SK-N-SH treated with all-trans-retinoic acid at 6 μM for 48 hours (cell line): ENCODE measurements at regions not wholly inside any gene's neighbourhood (a gene's known extent, or its start where the extent isn't known, plus 50 kb on each side); places are given as distances from the start of the nearest gene placed in this dataset.

Source experiments
- ATAC-seq: fragments of 200-7000 bp; cut with Tn5 transposase; 3 replicates; pipeline ENCODE4 v1.9.1; 2020; ENCODE audit warnings: mild to moderate bottlenecking, moderate library complexity
- ARNTL ChIP-seq: fragments of 450-650 bp; formaldehyde crosslinking; IDR thresholded peaks from 2 replicates; pipeline ENCODE4 v1.5.0; 2020; ENCODE audit warnings: low read depth, mild to moderate bottlenecking, moderate library complexity, borderline replicate concordance
- BACH2 ChIP-seq: fragments of 250-450 bp; sonication (Bioruptor Pico); IDR thresholded peaks from 2 replicates; pipeline ENCODE4 v1.9.0; 2021; ENCODE audit warnings: mild to moderate bottlenecking, borderline replicate concordance
- CSDC2 ChIP-seq: fragments of 250-450 bp; sonication (Bioruptor Pico); IDR thresholded peaks from 2 replicates; pipeline ENCODE4 v1.5.0; 2020; ENCODE audit warnings: mild to moderate bottlenecking, moderate library complexity
- ESRRG ChIP-seq: fragments of 250-450 bp; sonication (Bioruptor Pico); IDR thresholded peaks from 2 replicates; pipeline ENCODE4 v1.6.1; 2021; ENCODE audit warnings: mild to moderate bottlenecking
- GLIS3 ChIP-seq: fragments of 250-450 bp; sonication (Bioruptor Pico); IDR thresholded peaks from 2 replicates; pipeline ENCODE4 v1.5.0; 2020; ENCODE audit warnings: mild to moderate bottlenecking, moderate library complexity
- ISL1 ChIP-seq: fragments of 250-450 bp; sonication (Bioruptor Pico); IDR thresholded peaks from 2 replicates; pipeline ENCODE4 v2.1.2; 2022; ENCODE audit warnings: mild to moderate bottlenecking, moderate library complexity
- PPARA ChIP-seq: fragments of 250-450 bp; sonication (Bioruptor Pico); IDR thresholded peaks from 2 replicates; pipeline ENCODE4 v1.5.0; 2020; ENCODE audit warnings: mild to moderate bottlenecking, borderline replicate concordance
- RARB ChIP-seq: fragments of 250-450 bp; sonication (Bioruptor Pico); IDR thresholded peaks from 2 replicates; pipeline ENCODE4 v1.8.0; 2021; ENCODE audit warnings: mild to moderate bottlenecking, moderate library complexity
- SNAI2 ChIP-seq: fragments of 250-450 bp; sonication (Bioruptor Pico); IDR thresholded peaks from 2 replicates; pipeline ENCODE4 v1.5.0; 2020; ENCODE audit warnings: mild to moderate bottlenecking, moderate library complexity
- TCF4 ChIP-seq: fragments of 250-450 bp; sonication (Bioruptor Pico); IDR thresholded peaks from 2 replicates; pipeline ENCODE4 v1.8.0; 2021; ENCODE audit warnings: mild to moderate bottlenecking, moderate library complexity, borderline replicate concordance
- TOX ChIP-seq: fragments of 250-450 bp; sonication (Bioruptor Pico); IDR thresholded peaks from 2 replicates; pipeline ENCODE4 v1.8.0; 2021; ENCODE audit warnings: mild to moderate bottlenecking, moderate library complexity, borderline replicate concordance
- ZC3H10 ChIP-seq: fragments of 250-450 bp; sonication (Bioruptor Pico); IDR thresholded peaks from 2 replicates; pipeline ENCODE4 v1.5.1; 2021; ENCODE audit warnings: mild to moderate bottlenecking, moderate library complexity
- ZFP3 ChIP-seq: fragments of 250-450 bp; sonication (Bioruptor Pico); IDR thresholded peaks from 2 replicates; pipeline ENCODE4 v1.5.0; 2020; ENCODE audit warnings: mild to moderate bottlenecking, moderate library complexity
- ZNF565 ChIP-seq: fragments of 450-650 bp; formaldehyde crosslinking; conservative IDR thresholded peaks from 2 replicates; pipeline ENCODE4 v1.5.0; 2020; ENCODE audit warnings: low read depth, mild to moderate bottlenecking, moderate library complexity
- ZNF70 ChIP-seq: fragments of 450-650 bp; formaldehyde crosslinking; IDR thresholded peaks from 2 replicates; pipeline ENCODE4 v1.5.0; 2020; ENCODE audit warnings: mild to moderate bottlenecking, moderate library complexity
- ZNF8 ChIP-seq: fragments of 450-650 bp; formaldehyde crosslinking; IDR thresholded peaks from 2 replicates; pipeline ENCODE4 v1.5.0; 2020; ENCODE audit warnings: mild to moderate bottlenecking, moderate library complexity
- TF ChIP-seq, protein P1 (sequence below): fragments of 250-450 bp; sonication (Bioruptor Pico); IDR thresholded peaks from 2 replicates; pipeline ENCODE4 v1.8.0; 2020; ENCODE audit warnings: mild to moderate bottlenecking, moderate library complexity, borderline replicate concordance
- TF ChIP-seq, protein P2 (sequence below): fragments of 250-450 bp; sonication (Bioruptor Pico); IDR thresholded peaks from 2 replicates; pipeline ENCODE4 v1.8.0; 2021; ENCODE audit warnings: low read depth, mild to moderate bottlenecking, moderate library complexity, borderline replicate concordance
- TF ChIP-seq, protein P3 (sequence below): fragments of 250-450 bp; sonication (Bioruptor Pico); IDR thresholded peaks from 2 replicates; pipeline ENCODE4 v1.5.1; 2021; ENCODE audit warnings: mild to moderate bottlenecking, moderate library complexity
- TF ChIP-seq, protein P4 (sequence below): fragments of 250-450 bp; sonication (Bioruptor Pico); IDR thresholded peaks from 2 replicates; pipeline ENCODE4 v1.5.0; 2020; ENCODE audit warnings: mild to moderate bottlenecking, moderate library complexity
- TF ChIP-seq, protein P5 (sequence below): fragments of 250-450 bp; sonication (Bioruptor Pico); IDR thresholded peaks from 2 replicates; pipeline ENCODE4 v1.5.1; 2020; ENCODE audit warnings: low read depth, mild to moderate bottlenecking, moderate library complexity

DNA sequence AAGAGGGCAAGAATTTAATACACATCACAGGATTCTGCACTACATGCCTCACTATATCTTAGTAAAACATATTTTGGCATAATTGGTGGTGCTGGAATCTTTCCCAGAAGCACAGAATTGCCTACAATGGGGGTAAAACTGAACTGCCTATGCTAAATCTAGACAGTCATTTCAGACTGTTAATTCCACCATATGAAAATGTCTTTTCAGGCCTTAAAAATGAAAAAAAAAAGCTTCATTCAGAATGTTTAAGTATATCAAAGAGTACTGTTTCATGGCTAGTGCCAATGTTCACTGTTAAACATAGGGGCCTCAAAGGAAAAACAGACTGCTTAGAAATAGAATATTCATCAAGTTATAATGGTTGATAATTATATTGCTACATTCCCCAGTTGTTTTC is 797.0 kb downstream of the PCDH19 start:
- TF ChIP-seq ARNTL (no peak), BACH2 (CRISPR knock-in tag) (no peak), ZC3H10 (CRISPR knock-in tag) (no peak), SNAI2 (CRISPR knock-in tag) (no peak), ZNF70 (CRISPR knock-in tag) (no peak), ZNF8 (CRISPR knock-in tag) (no peak), ISL1 (no peak), CSDC2 (CRISPR knock-in tag) (no peak)
- TF ChIP-seq, protein P1, sequence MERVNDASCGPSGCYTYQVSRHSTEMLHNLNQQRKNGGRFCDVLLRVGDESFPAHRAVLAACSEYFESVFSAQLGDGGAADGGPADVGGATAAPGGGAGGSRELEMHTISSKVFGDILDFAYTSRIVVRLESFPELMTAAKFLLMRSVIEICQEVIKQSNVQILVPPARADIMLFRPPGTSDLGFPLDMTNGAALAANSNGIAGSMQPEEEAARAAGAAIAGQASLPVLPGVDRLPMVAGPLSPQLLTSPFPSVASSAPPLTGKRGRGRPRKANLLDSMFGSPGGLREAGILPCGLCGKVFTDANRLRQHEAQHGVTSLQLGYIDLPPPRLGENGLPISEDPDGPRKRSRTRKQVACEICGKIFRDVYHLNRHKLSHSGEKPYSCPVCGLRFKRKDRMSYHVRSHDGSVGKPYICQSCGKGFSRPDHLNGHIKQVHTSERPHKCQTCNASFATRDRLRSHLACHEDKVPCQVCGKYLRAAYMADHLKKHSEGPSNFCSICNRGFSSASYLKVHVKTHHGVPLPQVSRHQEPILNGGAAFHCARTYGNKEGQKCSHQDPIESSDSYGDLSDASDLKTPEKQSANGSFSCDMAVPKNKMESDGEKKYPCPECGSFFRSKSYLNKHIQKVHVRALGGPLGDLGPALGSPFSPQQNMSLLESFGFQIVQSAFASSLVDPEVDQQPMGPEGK = no peak
- TF ChIP-seq, protein P2, sequence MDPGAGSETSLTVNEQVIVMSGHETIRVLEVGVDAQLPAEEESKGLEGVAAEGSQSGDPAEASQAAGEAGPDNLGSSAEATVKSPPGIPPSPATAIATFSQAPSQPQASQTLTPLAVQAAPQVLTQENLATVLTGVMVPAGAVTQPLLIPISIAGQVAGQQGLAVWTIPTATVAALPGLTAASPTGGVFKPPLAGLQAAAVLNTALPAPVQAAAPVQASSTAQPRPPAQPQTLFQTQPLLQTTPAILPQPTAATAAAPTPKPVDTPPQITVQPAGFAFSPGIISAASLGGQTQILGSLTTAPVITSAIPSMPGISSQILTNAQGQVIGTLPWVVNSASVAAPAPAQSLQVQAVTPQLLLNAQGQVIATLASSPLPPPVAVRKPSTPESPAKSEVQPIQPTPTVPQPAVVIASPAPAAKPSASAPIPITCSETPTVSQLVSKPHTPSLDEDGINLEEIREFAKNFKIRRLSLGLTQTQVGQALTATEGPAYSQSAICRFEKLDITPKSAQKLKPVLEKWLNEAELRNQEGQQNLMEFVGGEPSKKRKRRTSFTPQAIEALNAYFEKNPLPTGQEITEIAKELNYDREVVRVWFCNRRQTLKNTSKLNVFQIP (CRISPR knock-in tag) = no peak
- TF ChIP-seq, protein P3, sequence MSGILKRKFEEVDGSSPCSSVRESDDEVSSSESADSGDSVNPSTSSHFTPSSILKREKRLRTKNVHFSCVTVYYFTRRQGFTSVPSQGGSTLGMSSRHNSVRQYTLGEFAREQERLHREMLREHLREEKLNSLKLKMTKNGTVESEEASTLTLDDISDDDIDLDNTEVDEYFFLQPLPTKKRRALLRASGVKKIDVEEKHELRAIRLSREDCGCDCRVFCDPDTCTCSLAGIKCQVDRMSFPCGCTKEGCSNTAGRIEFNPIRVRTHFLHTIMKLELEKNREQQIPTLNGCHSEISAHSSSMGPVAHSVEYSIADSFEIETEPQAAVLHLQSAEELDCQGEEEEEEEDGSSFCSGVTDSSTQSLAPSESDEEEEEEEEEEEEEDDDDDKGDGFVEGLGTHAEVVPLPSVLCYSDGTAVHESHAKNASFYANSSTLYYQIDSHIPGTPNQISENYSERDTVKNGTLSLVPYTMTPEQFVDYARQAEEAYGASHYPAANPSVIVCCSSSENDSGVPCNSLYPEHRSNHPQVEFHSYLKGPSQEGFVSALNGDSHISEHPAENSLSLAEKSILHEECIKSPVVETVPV (CRISPR knock-in tag) = no peak
- TF ChIP-seq, protein P4, sequence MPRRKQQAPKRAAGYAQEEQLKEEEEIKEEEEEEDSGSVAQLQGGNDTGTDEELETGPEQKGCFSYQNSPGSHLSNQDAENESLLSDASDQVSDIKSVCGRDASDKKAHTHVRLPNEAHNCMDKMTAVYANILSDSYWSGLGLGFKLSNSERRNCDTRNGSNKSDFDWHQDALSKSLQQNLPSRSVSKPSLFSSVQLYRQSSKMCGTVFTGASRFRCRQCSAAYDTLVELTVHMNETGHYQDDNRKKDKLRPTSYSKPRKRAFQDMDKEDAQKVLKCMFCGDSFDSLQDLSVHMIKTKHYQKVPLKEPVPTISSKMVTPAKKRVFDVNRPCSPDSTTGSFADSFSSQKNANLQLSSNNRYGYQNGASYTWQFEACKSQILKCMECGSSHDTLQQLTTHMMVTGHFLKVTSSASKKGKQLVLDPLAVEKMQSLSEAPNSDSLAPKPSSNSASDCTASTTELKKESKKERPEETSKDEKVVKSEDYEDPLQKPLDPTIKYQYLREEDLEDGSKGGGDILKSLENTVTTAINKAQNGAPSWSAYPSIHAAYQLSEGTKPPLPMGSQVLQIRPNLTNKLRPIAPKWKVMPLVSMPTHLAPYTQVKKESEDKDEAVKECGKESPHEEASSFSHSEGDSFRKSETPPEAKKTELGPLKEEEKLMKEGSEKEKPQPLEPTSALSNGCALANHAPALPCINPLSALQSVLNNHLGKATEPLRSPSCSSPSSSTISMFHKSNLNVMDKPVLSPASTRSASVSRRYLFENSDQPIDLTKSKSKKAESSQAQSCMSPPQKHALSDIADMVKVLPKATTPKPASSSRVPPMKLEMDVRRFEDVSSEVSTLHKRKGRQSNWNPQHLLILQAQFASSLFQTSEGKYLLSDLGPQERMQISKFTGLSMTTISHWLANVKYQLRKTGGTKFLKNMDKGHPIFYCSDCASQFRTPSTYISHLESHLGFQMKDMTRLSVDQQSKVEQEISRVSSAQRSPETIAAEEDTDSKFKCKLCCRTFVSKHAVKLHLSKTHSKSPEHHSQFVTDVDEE (CRISPR knock-in tag) = no peak
- ATAC-seq = no peak

DNA sequence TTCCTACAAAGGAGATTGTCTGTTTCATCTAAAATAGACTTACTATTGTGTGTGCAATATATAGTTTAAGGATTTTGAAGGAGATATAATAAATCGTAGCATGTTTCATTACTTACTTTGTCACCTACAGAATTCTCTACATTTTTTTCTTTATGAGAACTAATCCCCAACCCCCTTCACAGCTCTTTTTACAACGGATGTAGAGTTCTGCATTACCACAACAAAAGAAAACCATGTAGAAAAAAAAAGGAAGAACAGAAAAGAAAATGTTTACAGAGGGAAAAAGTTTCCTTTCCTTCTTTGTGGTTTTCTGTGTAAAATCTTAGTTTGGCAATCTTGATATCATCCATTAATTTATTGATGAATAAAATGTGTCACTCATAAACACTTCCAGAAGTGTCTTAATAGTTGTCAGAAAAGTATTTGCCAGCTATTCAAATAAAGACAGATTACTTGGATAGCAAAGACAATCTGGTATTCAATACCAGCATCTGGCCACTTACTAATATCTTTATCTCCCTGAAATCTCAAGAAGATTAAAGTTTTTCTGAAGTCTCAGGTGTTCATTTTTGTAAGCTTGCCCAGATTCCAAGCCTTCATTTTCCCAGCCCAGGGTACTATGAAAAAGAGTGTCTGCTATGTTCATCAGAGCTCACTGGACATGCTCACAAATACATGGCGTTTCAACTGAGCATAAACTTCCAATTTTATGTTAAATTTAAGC is 806.8 kb downstream of the PCDH19 start:
- TF ChIP-seq GLIS3 (CRISPR knock-in tag) = no peak
- TF ChIP-seq ZC3H10 (CRISPR knock-in tag) = no peak
- no peak for TF ChIP-seq ISL1
- ATAC-seq = no peak

DNA sequence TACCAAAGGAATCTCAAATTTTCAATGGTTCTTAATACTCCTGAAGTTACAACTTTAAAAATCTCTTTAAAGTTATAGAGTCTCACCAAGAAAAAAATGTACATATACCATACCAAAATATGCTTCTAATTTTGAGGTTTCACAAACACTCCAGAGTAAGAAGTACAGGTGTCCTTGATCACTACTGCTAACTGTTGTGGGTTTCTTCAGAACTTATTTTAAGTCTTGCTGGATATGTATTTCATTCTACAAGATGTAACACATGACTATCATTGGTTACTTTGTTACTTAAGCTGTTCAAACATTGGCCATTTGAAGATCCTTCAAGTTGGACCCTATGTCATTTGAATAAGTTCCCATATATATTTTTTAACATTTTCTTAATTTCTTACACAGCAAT is 808.0 kb downstream of the PCDH19 start:
- no peak for ATAC-seq
- TF ChIP-seq ISL1 (no peak), ARNTL (no peak), TOX (no peak), ESRRG (CRISPR knock-in tag) (no peak), TCF4 (CRISPR knock-in tag) (no peak), ZNF565 (CRISPR knock-in tag) (no peak), ZNF8 (CRISPR knock-in tag) (no peak), GLIS3 (CRISPR knock-in tag) (no peak)
- TF ChIP-seq, protein P2 (CRISPR knock-in tag) = no peak

DNA sequence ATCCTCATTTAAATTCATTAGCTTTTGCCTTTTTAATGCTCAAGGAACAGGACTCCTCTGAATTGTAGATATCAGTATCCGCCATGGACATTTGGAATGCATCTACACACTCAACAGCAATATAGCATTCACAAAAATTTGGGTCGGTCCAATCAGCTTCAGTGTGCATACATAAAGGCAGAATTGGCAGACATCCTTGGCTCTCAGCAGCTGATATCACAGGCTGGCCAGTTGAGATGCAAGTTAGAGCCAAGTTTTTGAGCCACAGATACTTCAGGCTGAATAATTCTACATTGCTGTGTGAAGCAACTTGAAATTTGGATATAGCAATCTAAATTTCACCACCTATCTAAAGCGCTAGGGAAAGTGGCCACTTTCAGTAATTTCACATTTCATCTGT is 821.1 kb downstream of the PCDH19 start:
- no peak for ATAC-seq
- no peak for TF ChIP-seq RARB
- no peak for TF ChIP-seq ZNF8 (CRISPR knock-in tag)
- TF ChIP-seq, protein P1 = no peak
- TF ChIP-seq ESRRG (CRISPR knock-in tag) = no peak
- no peak for TF ChIP-seq ISL1
- no peak for TF ChIP-seq GLIS3 (CRISPR knock-in tag)
- TF ChIP-seq BACH2 (CRISPR knock-in tag) = no peak
- no peak for TF ChIP-seq ZFP3
- TF ChIP-seq TCF4 (CRISPR knock-in tag) = no peak
- no peak for TF ChIP-seq ZC3H10 (CRISPR knock-in tag)
- TF ChIP-seq PPARA (CRISPR knock-in tag) = no peak
- TF ChIP-seq, protein P5, sequence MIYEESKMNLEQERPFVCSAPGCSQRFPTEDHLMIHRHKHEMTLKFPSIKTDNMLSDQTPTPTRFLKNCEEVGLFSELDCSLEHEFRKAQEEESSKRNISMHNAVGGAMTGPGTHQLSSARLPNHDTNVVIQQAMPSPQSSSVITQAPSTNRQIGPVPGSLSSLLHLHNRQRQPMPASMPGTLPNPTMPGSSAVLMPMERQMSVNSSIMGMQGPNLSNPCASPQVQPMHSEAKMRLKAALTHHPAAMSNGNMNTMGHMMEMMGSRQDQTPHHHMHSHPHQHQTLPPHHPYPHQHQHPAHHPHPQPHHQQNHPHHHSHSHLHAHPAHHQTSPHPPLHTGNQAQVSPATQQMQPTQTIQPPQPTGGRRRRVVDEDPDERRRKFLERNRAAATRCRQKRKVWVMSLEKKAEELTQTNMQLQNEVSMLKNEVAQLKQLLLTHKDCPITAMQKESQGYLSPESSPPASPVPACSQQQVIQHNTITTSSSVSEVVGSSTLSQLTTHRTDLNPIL = no peak
- TF ChIP-seq, protein P3 (CRISPR knock-in tag) = no peak
